ENCODE measurements at regions not wholly inside any gene's neighbourhood (a gene's known extent, or its start where the extent isn't known, plus 50 kb on each side); places are given as distances from the start of the nearest gene placed in this dataset.

DNA sequence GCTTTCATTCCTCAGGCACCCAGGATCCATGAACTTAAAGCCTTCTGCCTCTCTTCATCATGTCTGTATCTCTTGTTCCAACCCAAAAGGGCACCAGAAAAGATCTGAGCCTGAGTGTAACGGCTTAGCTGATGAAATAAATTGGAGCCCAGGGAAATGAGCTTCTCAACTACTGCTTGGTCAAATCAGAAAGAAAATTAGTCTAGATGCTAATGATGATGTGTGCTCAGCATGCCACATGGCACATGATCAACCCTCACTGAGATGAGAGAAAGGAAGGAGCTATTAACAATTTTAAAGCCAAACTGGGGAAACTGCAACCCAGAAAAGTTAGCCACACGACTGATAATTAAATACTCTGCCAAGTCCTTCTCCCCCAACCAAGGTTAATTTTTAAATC is 325.7 kb downstream of the CNTN3 start:
- DNase-seq (ENCODE audit: insufficient read length, low spot score) (no peak), FAIRE-seq (no peak)
- no peak for TF ChIP-seq SPI1 (IDR thresholded peaks at IDR 0.05; ENCODE audit: low read depth, low read length)
- no peak for TF ChIP-seq PAX5 (IDR thresholded peaks at IDR 0.05; ENCODE audit: insufficient read depth, low read length, severe bottlenecking)
- no peak for TF ChIP-seq TAF1 (IDR thresholded peaks at IDR 0.05; ENCODE audit: low read depth, low read length)
- no peak for TF ChIP-seq POU2F2 (IDR thresholded peaks at IDR 0.05; ENCODE audit: low read depth, low read length)
- no peak for TF ChIP-seq POLR2AphosphoS5 (IDR thresholded peaks at IDR 0.05; ENCODE audit: low read depth, low read length)
- TF ChIP-seq POLR2A (IDR thresholded peaks at IDR 0.05; ENCODE audit: low read depth, low read length): no peak

DNA sequence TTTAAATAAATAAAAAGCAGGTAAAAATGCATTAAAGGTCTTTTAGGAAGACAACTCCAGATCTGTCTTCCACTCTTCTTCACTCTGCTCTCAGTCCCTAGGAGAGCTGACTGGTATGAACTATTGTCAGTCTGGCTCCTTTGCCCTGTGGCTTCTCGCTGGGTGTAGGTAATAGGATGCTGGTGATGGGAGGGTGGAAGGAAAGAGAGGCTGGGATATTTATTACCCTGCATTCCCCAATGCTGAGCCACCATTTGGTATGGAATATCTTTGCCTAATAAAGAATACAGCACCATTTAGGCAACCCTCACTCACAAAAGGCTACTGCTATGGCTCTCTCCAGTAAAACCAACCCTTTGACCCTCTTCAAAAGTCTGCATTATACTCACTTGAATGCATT is 326.9 kb downstream of the CNTN3 start:
- no peak for DNase-seq (ENCODE audit: insufficient read length, low spot score)
- TF ChIP-seq SPI1 (IDR thresholded peaks at IDR 0.05; ENCODE audit: low read depth, low read length): no peak
- no peak for FAIRE-seq

DNA sequence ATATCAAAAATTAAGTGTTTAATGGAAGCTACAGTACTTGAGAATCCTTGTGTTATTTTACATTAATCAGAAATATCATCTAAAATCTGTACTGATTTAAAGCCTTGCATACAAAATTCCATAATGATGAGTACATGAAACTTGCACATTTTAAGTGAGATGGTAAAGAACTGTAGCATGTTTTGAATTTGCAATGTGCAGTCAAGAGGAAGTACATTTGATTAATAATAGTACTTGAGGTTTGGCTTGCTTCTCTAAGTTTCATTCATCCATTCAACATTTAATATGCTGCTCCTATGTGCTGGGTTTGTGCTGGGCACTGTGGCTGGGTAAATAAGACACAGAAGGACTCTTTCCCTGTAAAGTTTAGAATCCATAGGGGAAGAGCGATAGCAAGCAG is 332.3 kb downstream of the CNTN3 start:
- TF ChIP-seq POU2F2 (IDR thresholded peaks at IDR 0.05; ENCODE audit: low read depth, low read length): no peak
- TF ChIP-seq PAX5 (IDR thresholded peaks at IDR 0.05; ENCODE audit: insufficient read depth, low read length, severe bottlenecking): no peak
- no peak for TF ChIP-seq POLR2AphosphoS5 (IDR thresholded peaks at IDR 0.05; ENCODE audit: low read depth, low read length)
- TF ChIP-seq POLR2A (IDR thresholded peaks at IDR 0.05; ENCODE audit: low read depth, low read length): no peak
- TF ChIP-seq SPI1 (IDR thresholded peaks at IDR 0.05; ENCODE audit: low read depth, low read length): no peak
- TF ChIP-seq TAF1 (IDR thresholded peaks at IDR 0.05; ENCODE audit: low read depth, low read length): no peak
- FAIRE-seq (no peak), DNase-seq (ENCODE audit: insufficient read length, low spot score) (no peak)

DNA sequence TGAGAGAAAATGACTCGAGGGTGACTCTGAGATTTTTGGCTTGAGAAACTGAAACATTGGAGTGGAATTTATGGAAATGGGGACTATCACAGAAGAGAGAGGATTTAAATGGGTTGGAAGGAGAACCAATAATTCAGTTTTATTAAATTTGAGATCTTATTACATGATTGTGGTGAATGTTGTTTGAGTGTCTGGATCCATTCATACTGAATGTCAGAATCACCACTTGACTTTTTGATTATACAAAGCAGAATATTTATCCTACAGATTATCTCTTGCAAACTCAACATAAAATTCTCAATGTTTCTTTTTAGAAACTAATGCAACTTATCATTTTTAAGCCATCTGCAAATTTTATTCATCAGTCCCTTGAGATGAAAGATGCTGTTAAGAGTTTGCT is 332.8 kb downstream of the CNTN3 start:
- FAIRE-seq (no peak), DNase-seq (ENCODE audit: insufficient read length, low spot score) (no peak)
- TF ChIP-seq POLR2AphosphoS5 (IDR thresholded peaks at IDR 0.05; ENCODE audit: low read depth, low read length) (no peak), POLR2A (IDR thresholded peaks at IDR 0.05; ENCODE audit: low read depth, low read length) (no peak), TAF1 (IDR thresholded peaks at IDR 0.05; ENCODE audit: low read depth, low read length) (no peak), PAX5 (IDR thresholded peaks at IDR 0.05; ENCODE audit: insufficient read depth, low read length, severe bottlenecking) (no peak), SPI1 (IDR thresholded peaks at IDR 0.05; ENCODE audit: low read depth, low read length) (no peak), POU2F2 (IDR thresholded peaks at IDR 0.05; ENCODE audit: low read depth, low read length) (no peak)

DNA sequence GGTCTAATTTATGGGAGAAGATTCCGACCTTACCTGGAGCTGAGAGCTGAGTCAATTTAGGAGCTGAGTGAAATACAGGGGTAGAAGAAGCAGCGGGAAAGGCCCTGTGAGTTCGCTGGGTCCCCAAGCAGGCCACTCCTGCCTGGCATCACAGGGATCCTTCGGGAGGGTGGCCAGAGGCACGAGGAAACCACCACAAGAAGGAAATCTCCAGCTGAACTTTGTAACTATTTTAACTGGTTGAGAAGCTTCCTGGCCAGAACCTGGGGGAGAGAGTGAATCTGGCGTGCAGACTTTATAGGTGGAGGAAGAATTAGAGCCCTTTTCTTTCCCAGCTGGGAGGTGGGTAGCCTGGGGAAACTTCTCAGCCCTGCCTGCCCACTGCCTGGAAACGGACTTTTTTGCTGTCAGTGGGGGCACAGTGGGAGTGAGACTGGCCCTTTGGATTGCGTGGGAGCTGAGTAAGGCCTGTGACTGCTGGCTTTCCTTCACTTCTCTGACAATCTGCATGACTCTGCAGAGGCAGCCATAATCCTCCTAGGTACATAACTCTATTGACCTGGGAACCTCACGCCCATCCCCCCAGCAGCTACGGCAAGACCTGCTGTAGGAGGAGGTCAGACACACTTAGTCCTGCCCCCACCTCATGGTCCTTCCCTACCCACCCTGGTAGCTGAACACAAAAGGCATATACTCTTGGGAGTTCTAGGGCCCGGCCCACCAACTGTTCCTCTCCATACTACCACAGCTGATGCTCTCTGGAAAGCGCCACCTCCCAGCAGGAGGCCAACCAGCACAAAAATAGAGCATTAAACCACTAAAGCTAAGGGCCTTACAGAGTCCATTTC is 340.7 kb downstream of the CNTN3 start:
- FAIRE-seq (no peak), DNase-seq (ENCODE audit: insufficient read length, low spot score) (no peak)
- no peak for TF ChIP-seq POLR2AphosphoS5 (IDR thresholded peaks at IDR 0.05; ENCODE audit: low read depth, low read length)
- no peak for TF ChIP-seq POU2F2 (IDR thresholded peaks at IDR 0.05; ENCODE audit: low read depth, low read length)

DNA sequence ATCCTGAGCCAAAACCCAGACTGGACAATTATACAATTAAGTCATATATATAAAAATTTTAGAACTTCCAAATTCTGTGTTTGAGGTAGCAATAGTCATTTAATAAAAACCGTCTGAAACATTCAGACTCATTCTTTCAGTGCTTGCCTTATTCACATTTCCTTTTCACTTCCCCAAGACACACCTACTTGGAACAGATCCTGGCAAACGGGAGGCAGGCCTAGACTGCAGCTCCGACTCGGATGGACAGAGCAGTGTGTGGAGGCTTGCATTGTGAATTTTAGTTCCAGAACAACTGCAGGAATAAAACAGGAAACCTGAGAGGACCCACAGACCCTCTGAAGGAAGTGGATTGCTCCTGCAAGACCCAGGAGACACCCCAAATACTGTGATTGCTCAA is 341.4 kb downstream of the CNTN3 start:
- TF ChIP-seq POLR2A (IDR thresholded peaks at IDR 0.05; ENCODE audit: low read depth, low read length) (no peak), POLR2AphosphoS5 (IDR thresholded peaks at IDR 0.05; ENCODE audit: low read depth, low read length) (no peak), PAX5 (IDR thresholded peaks at IDR 0.05; ENCODE audit: insufficient read depth, low read length, severe bottlenecking) (no peak), TAF1 (IDR thresholded peaks at IDR 0.05; ENCODE audit: low read depth, low read length) (no peak), SPI1 (IDR thresholded peaks at IDR 0.05; ENCODE audit: low read depth, low read length) (no peak), POU2F2 (IDR thresholded peaks at IDR 0.05; ENCODE audit: low read depth, low read length) (no peak)
- FAIRE-seq: no peak
- DNase-seq (ENCODE audit: insufficient read length, low spot score): no peak

DNA sequence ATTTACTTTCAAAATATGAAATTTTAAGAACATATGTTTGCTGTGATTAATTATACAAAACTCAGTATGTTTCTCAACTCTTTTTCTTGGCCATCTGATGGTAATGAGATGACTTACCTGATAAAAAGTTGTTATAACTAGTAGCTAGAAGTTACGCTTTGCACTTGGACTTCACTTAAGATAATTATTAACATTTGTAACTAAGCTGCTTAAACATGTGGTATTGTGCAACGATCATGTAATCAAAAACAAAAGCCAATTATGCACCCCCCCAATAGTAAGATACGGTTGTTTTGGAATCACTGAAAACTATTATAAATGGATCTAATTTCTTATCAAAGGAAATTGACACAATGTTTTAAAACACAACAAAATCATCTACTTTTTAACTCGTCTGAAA is 342.9 kb downstream of the CNTN3 start:
- FAIRE-seq (no peak), DNase-seq (ENCODE audit: insufficient read length, low spot score) (no peak)
- TF ChIP-seq POLR2A (IDR thresholded peaks at IDR 0.05; ENCODE audit: low read depth, low read length): no peak
- TF ChIP-seq PAX5 (IDR thresholded peaks at IDR 0.05; ENCODE audit: insufficient read depth, low read length, severe bottlenecking): no peak
- no peak for TF ChIP-seq POU2F2 (IDR thresholded peaks at IDR 0.05; ENCODE audit: low read depth, low read length)
- no peak for TF ChIP-seq POLR2AphosphoS5 (IDR thresholded peaks at IDR 0.05; ENCODE audit: low read depth, low read length)
- TF ChIP-seq SPI1 (IDR thresholded peaks at IDR 0.05; ENCODE audit: low read depth, low read length): no peak
- no peak for TF ChIP-seq TAF1 (IDR thresholded peaks at IDR 0.05; ENCODE audit: low read depth, low read length)

DNA sequence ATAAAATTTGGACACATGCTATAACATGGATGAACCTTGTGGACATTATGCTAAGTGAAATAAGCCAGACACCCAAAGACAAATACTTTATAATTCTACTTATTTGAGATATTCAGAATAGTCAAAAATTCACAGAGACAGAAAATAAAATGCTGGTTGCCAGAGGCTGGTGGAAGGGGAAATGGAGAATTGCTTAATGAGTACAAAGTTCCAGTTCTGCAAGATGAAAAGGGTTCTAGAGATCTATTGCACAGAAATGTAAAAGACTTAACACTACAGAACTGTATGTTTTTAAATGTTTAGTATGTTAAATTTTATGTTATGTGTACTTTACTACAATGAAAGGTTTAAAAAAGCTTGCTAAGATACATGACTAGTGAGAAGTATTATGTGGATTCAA is 344.8 kb downstream of the CNTN3 start:
- DNase-seq (ENCODE audit: insufficient read length, low spot score) (no peak), FAIRE-seq (no peak)
- TF ChIP-seq PAX5 (IDR thresholded peaks at IDR 0.05; ENCODE audit: insufficient read depth, low read length, severe bottlenecking) (no peak), SPI1 (IDR thresholded peaks at IDR 0.05; ENCODE audit: low read depth, low read length) (no peak), POLR2AphosphoS5 (IDR thresholded peaks at IDR 0.05; ENCODE audit: low read depth, low read length) (no peak), TAF1 (IDR thresholded peaks at IDR 0.05; ENCODE audit: low read depth, low read length) (no peak), POU2F2 (IDR thresholded peaks at IDR 0.05; ENCODE audit: low read depth, low read length) (no peak), POLR2A (IDR thresholded peaks at IDR 0.05; ENCODE audit: low read depth, low read length) (no peak)

DNA sequence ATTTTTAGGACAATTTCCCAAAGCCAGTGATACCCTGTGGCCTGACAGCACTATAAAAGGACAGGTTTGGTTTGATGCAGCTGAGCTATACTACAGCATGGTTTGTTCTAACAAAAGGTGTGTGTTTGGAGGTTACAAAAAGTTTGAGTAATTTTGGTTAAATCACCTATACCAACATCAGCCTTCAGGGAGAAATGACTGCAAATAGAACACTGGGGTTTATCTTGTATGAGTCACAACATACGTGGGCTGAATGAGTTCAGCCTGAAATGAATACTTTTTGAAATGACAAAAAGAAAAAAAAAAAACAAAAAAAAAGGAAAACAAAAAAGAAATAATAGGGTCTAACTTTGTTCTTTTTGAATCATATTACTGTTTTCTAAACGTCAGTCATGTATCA is 345.7 kb downstream of the CNTN3 start:
- FAIRE-seq (no peak), DNase-seq (ENCODE audit: insufficient read length, low spot score) (no peak)
- no peak for TF ChIP-seq POU2F2 (IDR thresholded peaks at IDR 0.05; ENCODE audit: low read depth, low read length)

DNA sequence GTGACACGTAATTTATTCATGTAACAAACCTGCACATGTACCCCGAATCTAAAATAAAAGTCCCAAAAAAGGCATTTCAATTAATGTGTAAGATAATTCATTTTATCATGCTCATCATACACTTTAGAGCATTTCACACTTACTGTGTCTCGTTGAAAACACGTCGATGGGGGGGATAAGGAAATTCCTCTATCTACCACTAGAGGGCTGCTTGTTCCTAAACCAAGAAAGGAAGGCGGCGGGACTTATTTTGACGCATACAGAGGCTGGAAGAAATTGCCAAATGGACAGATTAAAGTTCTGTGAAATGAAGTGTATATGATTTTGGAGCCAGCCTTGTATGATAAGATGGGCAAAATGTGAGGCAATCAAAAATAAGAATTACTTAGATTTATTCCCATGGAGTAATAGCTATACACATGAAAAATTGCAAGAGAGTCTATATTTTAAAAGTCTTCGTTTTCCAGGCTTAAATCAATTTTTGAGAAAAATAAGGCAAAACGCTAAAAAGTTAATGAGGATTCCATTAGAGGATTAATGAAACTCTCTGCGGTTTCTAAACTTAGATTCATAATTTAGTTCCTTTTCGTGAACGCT is 346.8 kb downstream of the CNTN3 start:
- DNase-seq (ENCODE audit: insufficient read length, low spot score): peak; percentile 2
- no peak for TF ChIP-seq POLR2AphosphoS5 (IDR thresholded peaks at IDR 0.05; ENCODE audit: low read depth, low read length)
- TF ChIP-seq POU2F2 (IDR thresholded peaks at IDR 0.05; ENCODE audit: low read depth, low read length): no peak
- TF ChIP-seq TAF1 (IDR thresholded peaks at IDR 0.05; ENCODE audit: low read depth, low read length): no peak
- no peak for TF ChIP-seq SPI1 (IDR thresholded peaks at IDR 0.05; ENCODE audit: low read depth, low read length)
- TF ChIP-seq POLR2A (IDR thresholded peaks at IDR 0.05; ENCODE audit: low read depth, low read length): no peak
- TF ChIP-seq PAX5 (IDR thresholded peaks at IDR 0.05; ENCODE audit: insufficient read depth, low read length, severe bottlenecking): no peak
- FAIRE-seq: peak; percentile 38

Measured in GM12891 (cell line).